Neural cell (in vitro differentiated cells): ENCODE measurements at regions not wholly inside any gene's neighbourhood (a gene's known extent, or its start where the extent isn't known, plus 50 kb on each side); places are given as distances from the start of the nearest gene placed in this dataset.

Experiments used
- H2AFZ ChIP-seq: fragments of 200-600, 300-800 bp; sonication (generic), shearing (Covaris generic); 2 replicates; pipeline ENCODE4 v1.6.0; 2014; ENCODE audit warnings: low read depth, mild to moderate bottlenecking, antibody characterized with exemption, low read length, moderate library complexity
- H3F3A ChIP-seq: fragments of 200-600 bp; shearing (Covaris generic); 2 replicates; pipeline ENCODE4 v1.6.1; 2016; ENCODE audit warnings: mild to moderate bottlenecking, moderate library complexity, mixed read lengths, antibody characterized with exemption, low read length; ENCODE audit not compliant: insufficient read depth, poor library complexity, severe bottlenecking
- H3K27ac ChIP-seq: fragments of 200-600, 300-800 bp; sonication (generic), shearing (Covaris generic); 2 replicates; pipeline ENCODE4 v1.5.1; 2014; ENCODE audit warnings: mild to moderate bottlenecking, low read length, moderate library complexity
- H3K27me3 ChIP-seq: fragments of 300-800, 200-600 bp; sonication (generic), shearing (Covaris generic); 2 replicates; pipeline ENCODE4 v1.6.0; 2014; ENCODE audit warnings: mild to moderate bottlenecking, low read depth, low read length, moderate library complexity; ENCODE audit not compliant: insufficient read depth
- H3K36me3 ChIP-seq: fragments of 300-800, 200-600 bp; sonication (generic), shearing (Covaris generic); 2 replicates; pipeline ENCODE4 v1.5.1; 2014; ENCODE audit warnings: mild to moderate bottlenecking, antibody characterized with exemption, low read length, moderate library complexity; ENCODE audit not compliant: insufficient read depth
- H3K4me2 ChIP-seq: fragments of 300-800, 200-600 bp; sonication (generic), shearing (Covaris generic); 2 replicates; pipeline ENCODE4 v1.6.0; 2014; ENCODE audit warnings: mild to moderate bottlenecking, low read length
- H3K4me3 ChIP-seq: fragments of 300-800, 200-600 bp; sonication (generic), shearing (Covaris generic); 2 replicates; pipeline ENCODE4 v1.5.1; 2014; ENCODE audit warnings: mild to moderate bottlenecking, low read length, moderate library complexity
- H3K79me2 ChIP-seq: fragments of 200-600 bp; shearing (Covaris generic); replicated peaks from 2 replicates; pipeline ENCODE4 v1.6.0; 2014; ENCODE audit warnings: mild to moderate bottlenecking, low read length, moderate library complexity; ENCODE audit not compliant: insufficient read depth
- H3K9ac ChIP-seq: fragments of 300-800, 200-600 bp; sonication (generic), shearing (Covaris generic); 2 replicates; pipeline ENCODE4 v1.6.1; 2016; ENCODE audit warnings: mild to moderate bottlenecking, low read length, mixed read lengths
- H3K9me2 ChIP-seq: fragments of 200-600 bp; shearing (Covaris generic); 2 replicates; pipeline ENCODE4 v1.6.1; 2016; ENCODE audit warnings: mild to moderate bottlenecking, low read length, mixed read lengths; ENCODE audit not compliant: insufficient read depth
- H3K9me3 ChIP-seq: fragments of 200-600, 300-800 bp; sonication (generic), shearing (Covaris generic); 2 replicates; pipeline ENCODE4 v1.6.1; 2016; ENCODE audit warnings: mild to moderate bottlenecking, mixed run types, low read length, moderate library complexity, mixed read lengths
- H4K20me1 ChIP-seq: fragments of 200-600 bp; shearing (Covaris generic); 2 replicates; pipeline ENCODE4 v1.6.1; 2016; ENCODE audit warnings: mild to moderate bottlenecking, mixed run types; ENCODE audit not compliant: insufficient read depth
- EP300 ChIP-seq: fragments of 450-650 bp; conservative IDR thresholded peaks from 2 replicates; pipeline ENCODE4 v1.6.1; 2014; ENCODE audit warnings: antibody characterized with exemption, mild to moderate bottlenecking, moderate library complexity; ENCODE audit not compliant: poor library complexity, severe bottlenecking
- EZH2 ChIP-seq: fragments of 200-600, 300-800 bp; shearing (Covaris generic), sonication (generic); IDR thresholded peaks from 2 replicates; pipeline ENCODE4 v1.6.1; 2014; ENCODE audit warnings: antibody characterized with exemption, low read length, borderline replicate concordance, mild to moderate bottlenecking; ENCODE audit not compliant: insufficient read depth, poor library complexity, severe bottlenecking
- MXI1 ChIP-seq: fragments of 450-650 bp; conservative IDR thresholded peaks from 2 replicates; pipeline ENCODE4 v1.6.1; 2014; ENCODE audit warnings: antibody characterized with exemption, mild to moderate bottlenecking; ENCODE audit not compliant: poor library complexity, severe bottlenecking
- POLR2AphosphoS5 ChIP-seq: IDR thresholded peaks from 2 replicates; pipeline ENCODE4 v1.6.1; 2012
- RAD21 ChIP-seq: fragments of 450-650 bp; conservative IDR thresholded peaks from 2 replicates; pipeline ENCODE4 v1.6.1; 2014; ENCODE audit warnings: antibody characterized with exemption, mild to moderate bottlenecking, moderate library complexity
- SMC3 ChIP-seq: fragments of 450-650 bp; conservative IDR thresholded peaks from 2 replicates; pipeline ENCODE4 v1.6.1; 2014; ENCODE audit warnings: antibody characterized with exemption, mild to moderate bottlenecking, moderate library complexity; ENCODE audit not compliant: poor library complexity
- TAF1 ChIP-seq: IDR thresholded peaks from 2 replicates; pipeline ENCODE4 v1.6.1; 2012; ENCODE audit warnings: low read depth
- TF ChIP-seq, protein P1 (sequence below): IDR thresholded peaks from 2 replicates; pipeline ENCODE4 v1.6.1; 2012; ENCODE audit warnings: borderline replicate concordance
- TF ChIP-seq, protein P2 (sequence below): fragments of 450-650 bp; IDR thresholded peaks from 2 replicates; pipeline ENCODE4 v1.5.1; 2014; ENCODE audit warnings: antibody characterized with exemption, mild to moderate bottlenecking, moderate library complexity; ENCODE audit not compliant: poor library complexity, severe bottlenecking

DNA sequence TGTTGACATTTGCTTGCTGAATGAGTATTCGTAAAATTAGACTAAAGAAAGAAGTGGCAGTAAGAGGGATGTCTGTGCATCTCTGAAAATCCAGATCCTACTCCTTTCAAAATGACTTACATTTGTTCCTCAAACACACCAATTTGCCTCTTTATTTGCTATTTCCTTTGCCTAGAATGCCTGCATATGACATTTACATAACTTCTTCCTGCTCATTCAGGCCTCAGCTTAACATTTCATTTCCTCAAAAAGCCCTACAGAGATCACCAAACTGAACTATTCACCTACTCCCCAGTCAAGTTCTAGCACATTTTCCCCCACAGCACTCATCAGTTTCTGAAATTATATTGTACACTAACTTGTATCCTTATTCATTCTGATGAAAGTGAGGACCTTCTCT lies 907.2 kb downstream of the LRFN5 start:
- Histone ChIP-seq H3K27me3 (no peaks in the 10 kb centered on the region), H4K20me1 (no peaks in the 10 kb centered on the region), H3K79me2 (no peaks in the 10 kb centered on the region), H3K9ac (no peak overlapping the region), H3K4me2 (no peak overlapping the region), H3K4me3 (no peak overlapping the region), H3K9me3 (no peaks in the 10 kb centered on the region), H3K9me2 (no peaks in the 10 kb centered on the region), H2AFZ (no peak overlapping the region), H3F3A (no peaks in the 10 kb centered on the region), H3K36me3 (no peaks in the 10 kb centered on the region), H3K27ac (no peak overlapping the region)
- TF ChIP-seq RAD21 (no peak), MXI1 (no peak), SMC3 (no peak), EP300 (no peak), POLR2AphosphoS5 (no peak), EZH2 (no peak), TAF1 (no peak)
- TF ChIP-seq, protein P1, sequence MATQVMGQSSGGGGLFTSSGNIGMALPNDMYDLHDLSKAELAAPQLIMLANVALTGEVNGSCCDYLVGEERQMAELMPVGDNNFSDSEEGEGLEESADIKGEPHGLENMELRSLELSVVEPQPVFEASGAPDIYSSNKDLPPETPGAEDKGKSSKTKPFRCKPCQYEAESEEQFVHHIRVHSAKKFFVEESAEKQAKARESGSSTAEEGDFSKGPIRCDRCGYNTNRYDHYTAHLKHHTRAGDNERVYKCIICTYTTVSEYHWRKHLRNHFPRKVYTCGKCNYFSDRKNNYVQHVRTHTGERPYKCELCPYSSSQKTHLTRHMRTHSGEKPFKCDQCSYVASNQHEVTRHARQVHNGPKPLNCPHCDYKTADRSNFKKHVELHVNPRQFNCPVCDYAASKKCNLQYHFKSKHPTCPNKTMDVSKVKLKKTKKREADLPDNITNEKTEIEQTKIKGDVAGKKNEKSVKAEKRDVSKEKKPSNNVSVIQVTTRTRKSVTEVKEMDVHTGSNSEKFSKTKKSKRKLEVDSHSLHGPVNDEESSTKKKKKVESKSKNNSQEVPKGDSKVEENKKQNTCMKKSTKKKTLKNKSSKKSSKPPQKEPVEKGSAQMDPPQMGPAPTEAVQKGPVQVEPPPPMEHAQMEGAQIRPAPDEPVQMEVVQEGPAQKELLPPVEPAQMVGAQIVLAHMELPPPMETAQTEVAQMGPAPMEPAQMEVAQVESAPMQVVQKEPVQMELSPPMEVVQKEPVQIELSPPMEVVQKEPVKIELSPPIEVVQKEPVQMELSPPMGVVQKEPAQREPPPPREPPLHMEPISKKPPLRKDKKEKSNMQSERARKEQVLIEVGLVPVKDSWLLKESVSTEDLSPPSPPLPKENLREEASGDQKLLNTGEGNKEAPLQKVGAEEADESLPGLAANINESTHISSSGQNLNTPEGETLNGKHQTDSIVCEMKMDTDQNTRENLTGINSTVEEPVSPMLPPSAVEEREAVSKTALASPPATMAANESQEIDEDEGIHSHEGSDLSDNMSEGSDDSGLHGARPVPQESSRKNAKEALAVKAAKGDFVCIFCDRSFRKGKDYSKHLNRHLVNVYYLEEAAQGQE = no peak
- TF ChIP-seq, protein P2, sequence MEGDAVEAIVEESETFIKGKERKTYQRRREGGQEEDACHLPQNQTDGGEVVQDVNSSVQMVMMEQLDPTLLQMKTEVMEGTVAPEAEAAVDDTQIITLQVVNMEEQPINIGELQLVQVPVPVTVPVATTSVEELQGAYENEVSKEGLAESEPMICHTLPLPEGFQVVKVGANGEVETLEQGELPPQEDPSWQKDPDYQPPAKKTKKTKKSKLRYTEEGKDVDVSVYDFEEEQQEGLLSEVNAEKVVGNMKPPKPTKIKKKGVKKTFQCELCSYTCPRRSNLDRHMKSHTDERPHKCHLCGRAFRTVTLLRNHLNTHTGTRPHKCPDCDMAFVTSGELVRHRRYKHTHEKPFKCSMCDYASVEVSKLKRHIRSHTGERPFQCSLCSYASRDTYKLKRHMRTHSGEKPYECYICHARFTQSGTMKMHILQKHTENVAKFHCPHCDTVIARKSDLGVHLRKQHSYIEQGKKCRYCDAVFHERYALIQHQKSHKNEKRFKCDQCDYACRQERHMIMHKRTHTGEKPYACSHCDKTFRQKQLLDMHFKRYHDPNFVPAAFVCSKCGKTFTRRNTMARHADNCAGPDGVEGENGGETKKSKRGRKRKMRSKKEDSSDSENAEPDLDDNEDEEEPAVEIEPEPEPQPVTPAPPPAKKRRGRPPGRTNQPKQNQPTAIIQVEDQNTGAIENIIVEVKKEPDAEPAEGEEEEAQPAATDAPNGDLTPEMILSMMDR = no peak

DNA sequence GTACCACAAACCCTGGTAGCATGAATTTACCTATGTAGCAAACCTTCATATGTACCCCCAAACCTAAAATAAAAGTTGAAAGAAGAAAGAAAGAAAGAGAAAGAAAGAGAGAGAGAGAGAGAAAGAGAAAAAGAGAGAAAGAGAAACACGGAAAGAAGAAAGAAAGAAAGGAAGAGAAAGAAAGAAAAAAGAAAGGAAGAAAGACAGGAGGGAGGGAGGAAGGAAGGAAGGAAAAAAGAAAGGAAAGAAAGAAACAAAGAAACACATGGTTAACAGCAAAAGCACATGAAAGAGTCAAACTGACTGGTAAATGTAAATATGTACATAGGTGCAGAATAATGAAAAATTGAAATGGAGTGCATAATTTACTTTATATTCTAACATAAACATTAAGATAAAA lies 903.4 kb downstream of the LRFN5 start:
- Histone ChIP-seq H4K20me1 (no peaks in the 10 kb centered on the region), H3K9me3 (no peaks in the 10 kb centered on the region), H3K4me2 (no peak overlapping the region), H3K36me3 (no peaks in the 10 kb centered on the region), H3K27me3 (no peaks in the 10 kb centered on the region), H3K9me2 (no peaks in the 10 kb centered on the region), H2AFZ (no peak overlapping the region), H3K9ac (no peak overlapping the region), H3F3A (no peaks in the 10 kb centered on the region), H3K27ac (no peak overlapping the region), H3K4me3 (no peak overlapping the region), H3K79me2 (no peaks in the 10 kb centered on the region)
- TF ChIP-seq, protein P1 = no peak
- TF ChIP-seq MXI1 (no peak), SMC3 (no peak)
- TF ChIP-seq, protein P2 = no peak
